HCT116 (cell line): ENCODE measurements at regions not wholly inside any gene's neighbourhood (a gene's known extent, or its start where the extent isn't known, plus 50 kb on each side); places are given as distances from the start of the nearest gene placed in this dataset.

Experiments
- ATAC-seq: fragments of 200-7000 bp; cut with Tn5 transposase; 2 replicates; pipeline ENCODE4 v1.9.1; 2020; ENCODE audit warnings: mild to moderate bottlenecking, moderate library complexity
- BruUV-seq: library from RNA; stranded (reverse); fragments of 400-500 nt; replicated peaks from 2 replicates; lab custom pipeline; 2021; lab: Mats Ljungman, UMichigan
- CTCF ChIA-PET: fragments of 300-600 bp; sonication (Branson Sonifier 250); formaldehyde crosslinking; loops from one replicate; lab custom pipeline; 2021; ENCODE audit warnings: antibody characterized with exemption; lab: Charles Lee
- POLR2A ChIA-PET: fragments of 300-600, 350-600 bp; sonication (Branson Sonifier 250); formaldehyde crosslinking; loops from one replicate; lab custom pipeline; 2021; ENCODE audit warnings: antibody characterized with exemption; lab: Charles Lee
- RAD21 ChIA-PET, 2 experiments: fragments of 300-600 bp; sonication (Branson Sonifier 250); formaldehyde crosslinking; loops; one replicate each; lab custom pipeline; 2023; ENCODE audit warnings: low total read pairs in 2 of 2; ENCODE audit not compliant: uncharacterized antibody in 2 of 2, unreplicated experiment in 2 of 2, low non-redundant PET in 1 of 2; lab: Charles Lee
- DNase-seq: peaks from one replicate; pipeline ENCODE4 v3.0.0-alpha.2; 2010; ENCODE audit warnings: low read depth, low spot score
- H2AFZ ChIP-seq: fragments of 200-600 bp; shearing (Covaris generic), sonication (generic); 2 replicates; pipeline ENCODE4 v1.6.1; 2017; ENCODE audit warnings: low read depth, mixed run types, mixed read lengths, antibody characterized with exemption, low read length; ENCODE audit not compliant: poor library complexity, severe bottlenecking
- H3K27ac ChIP-seq: 2 replicates; pipeline ENCODE4 v1.5.1; 2012; ENCODE audit warnings: low read depth, low read length
- H3K27me3 ChIP-seq: fragments of 200-600 bp; sonication (generic); 2 replicates; pipeline ENCODE4 v1.6.1; 2016; ENCODE audit warnings: mixed run types, low read length, mixed read lengths; ENCODE audit not compliant: insufficient read depth
- H3K36me3 ChIP-seq, 2 experiments: fragments of 200-500 bp in 1 of 2; fragments of 200-600 bp in 1 of 2; sonication (Bioruptor generic) in 1 of 2; sonication (generic) in 1 of 2; 2 replicates each; pipeline versions ENCODE4 v1.5.1 to v1.6.1; 2014 to 2016; ENCODE audit warnings: low read length in 2 of 2, inconsistent platforms in 1 of 2, mixed read lengths in 1 of 2, mixed run types in 1 of 2; ENCODE audit not compliant: insufficient read depth in 2 of 2, control insufficient read depth in 1 of 2
- H3K4me1 ChIP-seq, 2 experiments: fragments of 200-600 bp in 1 of 2; sonication (generic) in 1 of 2; 2 replicates each; pipeline versions ENCODE4 v1.5.1 to v1.6.1; 2012 to 2017; ENCODE audit warnings: low read length in 2 of 2, inconsistent platforms in 1 of 2, mild to moderate bottlenecking in 1 of 2, mixed read lengths in 1 of 2, mixed run types in 1 of 2, moderate library complexity in 1 of 2; ENCODE audit not compliant: insufficient read depth in 2 of 2, control insufficient read depth in 1 of 2
- H3K4me2 ChIP-seq: fragments of 200-600 bp; sonication (generic); 2 replicates; pipeline ENCODE4 v1.6.1; 2017; ENCODE audit warnings: mixed run types, low read length, mixed read lengths
- H3K4me3 ChIP-seq, 2 experiments: fragments of 200-600 bp in 1 of 2; sonication (generic) in 1 of 2; replicated peaks in 1 of 2; 2 replicates each; pipeline ENCODE4 v1.5.1; 2011 to 2016; ENCODE audit warnings: low read length in 2 of 2, control low read depth in 1 of 2, low read depth in 1 of 2, mild to moderate bottlenecking in 1 of 2, mixed read lengths in 1 of 2, mixed run types in 1 of 2
- H3K79me2 ChIP-seq: fragments of 200-600 bp; sonication (generic); 2 replicates; pipeline ENCODE4 v1.6.1; 2017; ENCODE audit warnings: mild to moderate bottlenecking, mixed run types, low read length, moderate library complexity, mixed read lengths; ENCODE audit not compliant: insufficient read depth
- H3K9ac ChIP-seq: fragments of 200-600 bp; sonication (generic); 2 replicates; pipeline ENCODE4 v1.6.1; 2016; ENCODE audit warnings: low read length, mixed read lengths
- H3K9me2 ChIP-seq: fragments of 200-600 bp; sonication (generic), shearing (Covaris generic); 2 replicates; pipeline ENCODE4 v1.6.1; 2017; ENCODE audit warnings: mixed run types, mild to moderate bottlenecking, moderate library complexity; ENCODE audit not compliant: insufficient read depth
- H3K9me3 ChIP-seq, 2 experiments: fragments of 200-500 bp in 1 of 2; fragments of 200-600 bp in 1 of 2; sonication (Bioruptor generic) in 1 of 2; sonication (generic) in 1 of 2; 2 replicates each; pipeline ENCODE4 v1.6.1; 2014 to 2017; ENCODE audit warnings: low read length in 2 of 2, mixed read lengths in 2 of 2, inconsistent platforms in 1 of 2, low read depth in 1 of 2, mild to moderate bottlenecking in 1 of 2, mixed run types in 1 of 2, moderate library complexity in 1 of 2; ENCODE audit not compliant: control insufficient read depth in 1 of 2, insufficient read depth in 1 of 2
- H4K20me1 ChIP-seq: fragments of 200-600 bp; sonication (generic), shearing (Covaris generic); 2 replicates; pipeline ENCODE4 v1.6.1; 2017; ENCODE audit warnings: mixed run types, mild to moderate bottlenecking, moderate library complexity; ENCODE audit not compliant: insufficient read depth
- ATF3 ChIP-seq: IDR thresholded peaks from 2 replicates; pipeline ENCODE4 v1.6.1; 2012
- CBX3 ChIP-seq: IDR thresholded peaks from 2 replicates; pipeline ENCODE4 v1.6.1; 2012; ENCODE audit warnings: low read depth
- CTCF ChIP-seq, 3 experiments: fragments of 200-600 bp in 1 of 3; sonication (generic) in 1 of 3; IDR thresholded peaks in 2 of 3; conservative IDR thresholded peaks in 1 of 3; 2 replicates each; pipeline ENCODE4 v1.5.1; 2012 to 2017; ENCODE audit warnings: low read depth in 2 of 3, low read length in 2 of 3, antibody characterized with exemption in 1 of 3, borderline replicate concordance in 1 of 3, control low read depth in 1 of 3, mild to moderate bottlenecking in 1 of 3, mixed read lengths in 1 of 3, mixed run types in 1 of 3, moderate library complexity in 1 of 3; ENCODE audit not compliant: insufficient read depth in 1 of 3
- EGR1 ChIP-seq: IDR thresholded peaks from 2 replicates; pipeline ENCODE4 v1.6.1; 2012; ENCODE audit warnings: low read depth
- ELF1 ChIP-seq: IDR thresholded peaks from 2 replicates; pipeline ENCODE4 v1.6.1; 2012; ENCODE audit warnings: low read depth, borderline replicate concordance
- EZH2phosphoT487 ChIP-seq: fragments of 200-600 bp; IDR thresholded peaks from 2 replicates; pipeline ENCODE4 v1.6.1; 2018; ENCODE audit warnings: antibody characterized with exemption, borderline replicate concordance
- FOSL1 ChIP-seq: IDR thresholded peaks from 2 replicates; pipeline ENCODE4 v1.6.1; 2012; ENCODE audit warnings: low read depth
- JUND ChIP-seq: IDR thresholded peaks from 2 replicates; pipeline ENCODE4 v1.6.1; 2012
- POLR2A ChIP-seq: IDR thresholded peaks from 2 replicates; pipeline ENCODE4 v1.7.0; 2011; ENCODE audit warnings: borderline replicate concordance; ENCODE audit not compliant: insufficient read depth, insufficient read length; ENCODE audit errors: extremely low read depth
- POLR2AphosphoS5 ChIP-seq: IDR thresholded peaks from 2 replicates; pipeline ENCODE4 v1.6.1; 2011; ENCODE audit warnings: mild to moderate bottlenecking, low read depth, low read length, moderate library complexity
- SIN3A ChIP-seq: IDR thresholded peaks from 2 replicates; pipeline ENCODE4 v1.6.1; 2012; ENCODE audit warnings: low read depth
- SP1 ChIP-seq: IDR thresholded peaks from 2 replicates; pipeline ENCODE4 v1.6.1; 2012; ENCODE audit warnings: low read depth
- TCF7L2 ChIP-seq: IDR thresholded peaks from 2 replicates; pipeline ENCODE4 v1.7.0; 2011; ENCODE audit warnings: borderline replicate concordance, inconsistent platforms; ENCODE audit not compliant: insufficient read depth, insufficient read length; ENCODE audit errors: extremely low read depth
- YY1 ChIP-seq: IDR thresholded peaks from 2 replicates; pipeline ENCODE4 v1.6.1; 2011; ENCODE audit warnings: low read length, low read depth, moderate library complexity, mild to moderate bottlenecking; ENCODE audit not compliant: insufficient replicate concordance; ENCODE audit errors: extremely low read depth
- ZFX ChIP-seq: fragments of 450-650 bp; IDR thresholded peaks from 2 replicates; pipeline ENCODE4 v1.6.1; 2017
- intact Hi-C: fragments of 100-400 bp; cut with micrococcal nuclease; formaldehyde crosslinking; loops from 2 replicates; pipeline ENCODE4 v1.10.0; 2022
- TF ChIP-seq, protein P1 (sequence below): IDR thresholded peaks from 2 replicates; pipeline ENCODE4 v1.6.1; 2012; ENCODE audit warnings: low read depth
- TF ChIP-seq, protein P2 (sequence below): IDR thresholded peaks from 2 replicates; pipeline ENCODE4 v1.6.1; 2011; ENCODE audit warnings: mild to moderate bottlenecking, low read length, moderate library complexity; ENCODE audit not compliant: insufficient replicate concordance; ENCODE audit errors: extremely low read depth
- TF ChIP-seq, protein P3 (sequence below): IDR thresholded peaks from 2 replicates; pipeline ENCODE4 v1.6.1; 2012

DNA sequence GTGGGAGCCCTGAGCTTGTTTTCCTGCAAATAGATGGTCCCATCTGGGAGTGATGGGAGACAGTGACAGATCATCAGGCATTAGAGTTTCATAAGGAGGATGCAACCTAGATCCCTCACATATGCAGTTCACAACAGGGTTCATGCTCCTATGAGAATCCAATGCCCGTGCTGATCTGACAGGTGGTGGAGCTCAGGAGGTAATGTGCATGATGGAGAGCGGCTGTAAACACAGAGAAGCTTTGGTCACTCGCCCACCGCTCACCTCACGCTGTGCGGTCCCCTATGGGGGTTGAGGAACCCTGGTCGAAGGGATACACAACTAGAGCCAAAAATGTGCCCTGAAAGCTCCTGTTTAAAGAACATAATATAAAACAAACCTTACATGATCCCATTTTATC, 88.5 kb upstream of the CREB5 start (continued):
- TF ChIP-seq EZH2phosphoT487 (no peak), FOSL1 (no peak), SIN3A (no peak), JUND (no peak)

DNA sequence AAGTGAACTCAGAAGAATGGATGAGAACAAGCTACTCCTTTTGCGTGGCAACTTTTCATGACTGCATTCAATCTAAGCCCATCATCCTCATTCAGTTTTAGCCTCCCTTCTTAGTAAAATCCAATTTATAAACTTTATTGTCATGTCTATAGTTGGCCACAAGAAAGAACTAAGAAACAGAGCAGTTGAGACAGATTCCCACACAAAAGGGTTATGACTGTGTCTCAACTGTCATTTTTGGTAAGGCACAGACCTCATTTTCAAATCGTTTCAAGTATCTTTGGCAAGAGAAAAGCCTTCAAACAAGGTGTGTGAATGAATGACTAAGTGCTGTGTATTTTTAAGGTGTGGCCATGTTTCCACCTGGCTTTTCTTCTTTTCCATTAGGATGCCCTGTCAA, 84.2 kb upstream of the CREB5 start:
- H3K4me3 ChIP-seq, result no peak overlapping the region
- no peaks in the 10 kb centered on the region for H3K79me2 ChIP-seq
- no peak overlapping the region for H3K27ac ChIP-seq
- RAD21 ChIA-PET, result no interaction called here
- H3K4me2 ChIP-seq, result no peak overlapping the region
- no peaks in the 10 kb centered on the region for H4K20me1 ChIP-seq
- DNase-seq, result no peak
- CTCF ChIA-PET, result no interaction called here
- H3K4me1 ChIP-seq, result no peaks in the 10 kb centered on the region
- peaks cover 19% of the 10 kb centered on the region for H3K27me3 ChIP-seq
- no peak for ATAC-seq
- H3K36me3 ChIP-seq, result no peaks in the 10 kb centered on the region
- no peak overlapping the region for H2AFZ ChIP-seq
- intact Hi-C loops, result no loop called here
- no TSS peak for BruUV-seq
- no peaks in the 10 kb centered on the region for H3K9me3 ChIP-seq
- TF ChIP-seq YY1, result no peak
- no peak for TF ChIP-seq JUND
- TF ChIP-seq, protein P1, sequence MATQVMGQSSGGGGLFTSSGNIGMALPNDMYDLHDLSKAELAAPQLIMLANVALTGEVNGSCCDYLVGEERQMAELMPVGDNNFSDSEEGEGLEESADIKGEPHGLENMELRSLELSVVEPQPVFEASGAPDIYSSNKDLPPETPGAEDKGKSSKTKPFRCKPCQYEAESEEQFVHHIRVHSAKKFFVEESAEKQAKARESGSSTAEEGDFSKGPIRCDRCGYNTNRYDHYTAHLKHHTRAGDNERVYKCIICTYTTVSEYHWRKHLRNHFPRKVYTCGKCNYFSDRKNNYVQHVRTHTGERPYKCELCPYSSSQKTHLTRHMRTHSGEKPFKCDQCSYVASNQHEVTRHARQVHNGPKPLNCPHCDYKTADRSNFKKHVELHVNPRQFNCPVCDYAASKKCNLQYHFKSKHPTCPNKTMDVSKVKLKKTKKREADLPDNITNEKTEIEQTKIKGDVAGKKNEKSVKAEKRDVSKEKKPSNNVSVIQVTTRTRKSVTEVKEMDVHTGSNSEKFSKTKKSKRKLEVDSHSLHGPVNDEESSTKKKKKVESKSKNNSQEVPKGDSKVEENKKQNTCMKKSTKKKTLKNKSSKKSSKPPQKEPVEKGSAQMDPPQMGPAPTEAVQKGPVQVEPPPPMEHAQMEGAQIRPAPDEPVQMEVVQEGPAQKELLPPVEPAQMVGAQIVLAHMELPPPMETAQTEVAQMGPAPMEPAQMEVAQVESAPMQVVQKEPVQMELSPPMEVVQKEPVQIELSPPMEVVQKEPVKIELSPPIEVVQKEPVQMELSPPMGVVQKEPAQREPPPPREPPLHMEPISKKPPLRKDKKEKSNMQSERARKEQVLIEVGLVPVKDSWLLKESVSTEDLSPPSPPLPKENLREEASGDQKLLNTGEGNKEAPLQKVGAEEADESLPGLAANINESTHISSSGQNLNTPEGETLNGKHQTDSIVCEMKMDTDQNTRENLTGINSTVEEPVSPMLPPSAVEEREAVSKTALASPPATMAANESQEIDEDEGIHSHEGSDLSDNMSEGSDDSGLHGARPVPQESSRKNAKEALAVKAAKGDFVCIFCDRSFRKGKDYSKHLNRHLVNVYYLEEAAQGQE, result no peak
- no peak for TF ChIP-seq CBX3
- no peak for TF ChIP-seq TCF7L2
- TF ChIP-seq SP1, result no peak
- no peak for TF ChIP-seq CTCF (IDR thresholded peaks at IDR 0.05 in 2 of 3, conservative IDR thresholded peaks at IDR 0.05 in 1 of 3; ENCODE audit: borderline replicate concordance in 1 of 3, insufficient read depth in 1 of 3, low read depth in 2 of 3, low read length in 2 of 3)
- TF ChIP-seq FOSL1, result no peak
- no peak for TF ChIP-seq ELF1
- no peak for TF ChIP-seq ZFX
- TF ChIP-seq, protein P2, sequence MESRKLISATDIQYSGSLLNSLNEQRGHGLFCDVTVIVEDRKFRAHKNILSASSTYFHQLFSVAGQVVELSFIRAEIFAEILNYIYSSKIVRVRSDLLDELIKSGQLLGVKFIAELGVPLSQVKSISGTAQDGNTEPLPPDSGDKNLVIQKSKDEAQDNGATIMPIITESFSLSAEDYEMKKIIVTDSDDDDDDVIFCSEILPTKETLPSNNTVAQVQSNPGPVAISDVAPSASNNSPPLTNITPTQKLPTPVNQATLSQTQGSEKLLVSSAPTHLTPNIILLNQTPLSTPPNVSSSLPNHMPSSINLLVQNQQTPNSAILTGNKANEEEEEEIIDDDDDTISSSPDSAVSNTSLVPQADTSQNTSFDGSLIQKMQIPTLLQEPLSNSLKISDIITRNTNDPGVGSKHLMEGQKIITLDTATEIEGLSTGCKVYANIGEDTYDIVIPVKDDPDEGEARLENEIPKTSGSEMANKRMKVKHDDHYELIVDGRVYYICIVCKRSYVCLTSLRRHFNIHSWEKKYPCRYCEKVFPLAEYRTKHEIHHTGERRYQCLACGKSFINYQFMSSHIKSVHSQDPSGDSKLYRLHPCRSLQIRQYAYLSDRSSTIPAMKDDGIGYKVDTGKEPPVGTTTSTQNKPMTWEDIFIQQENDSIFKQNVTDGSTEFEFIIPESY, result no peak
- no peak for TF ChIP-seq EGR1
- no peak for TF ChIP-seq POLR2A
- TF ChIP-seq, protein P3, sequence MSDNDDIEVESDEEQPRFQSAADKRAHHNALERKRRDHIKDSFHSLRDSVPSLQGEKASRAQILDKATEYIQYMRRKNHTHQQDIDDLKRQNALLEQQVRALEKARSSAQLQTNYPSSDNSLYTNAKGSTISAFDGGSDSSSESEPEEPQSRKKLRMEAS, result no peak
- no peak for TF ChIP-seq POLR2AphosphoS5
- TF ChIP-seq ATF3, result no peak
- POLR2A ChIA-PET, result no interaction called here
- H3K9ac ChIP-seq, result no peak overlapping the region
- H3K9me2 ChIP-seq, result no peaks in the 10 kb centered on the region
